ENCODE measurements at regions not wholly inside any gene's neighbourhood (a gene's known extent, or its start where the extent isn't known, plus 50 kb on each side); places are given as distances from the start of the nearest gene placed in this dataset.

DNA sequence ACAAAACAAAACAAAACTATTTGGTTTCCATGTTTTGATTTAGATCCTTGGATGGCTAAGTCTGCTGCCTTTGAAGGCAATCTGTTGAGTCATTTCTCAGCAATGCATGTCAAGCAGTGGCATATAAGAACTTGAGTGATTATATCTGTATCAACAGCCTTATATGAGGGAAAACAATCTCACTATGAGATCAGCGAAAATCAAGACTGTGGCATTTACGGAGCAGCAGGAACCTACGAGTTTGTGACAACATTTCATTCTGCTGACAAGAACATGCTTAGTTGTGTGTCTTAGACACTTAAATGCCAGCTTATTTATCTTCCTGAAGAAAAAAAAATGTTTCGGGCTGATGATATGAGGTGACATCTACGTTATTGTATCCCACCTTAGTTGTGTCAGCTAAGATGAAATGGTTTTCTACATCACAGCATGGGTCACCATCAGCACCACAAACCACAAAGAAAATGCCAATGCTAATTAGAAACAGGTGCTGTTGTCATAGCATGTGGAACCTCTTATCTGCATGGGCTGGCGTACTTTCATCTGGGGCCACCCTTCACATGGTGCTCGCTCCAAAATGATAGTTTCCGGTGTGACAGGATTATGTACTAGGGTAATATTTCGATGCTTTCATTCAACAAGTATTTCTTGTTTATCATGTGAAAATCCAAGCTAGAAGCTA is 1085.5 kb downstream of the SORCS1 start:
- no peaks in the 10 kb centered on the region for H3K4me1 Mint-ChIP-seq
- H3K9me3 Mint-ChIP-seq (ENCODE audit: insufficient read depth): peaks cover 2% of the 10 kb centered on the region
- 76% methylated on average over 3 of the region's 9 CpGs for WGBS (ENCODE audit: insufficient coverage)
- H3K4me3 Mint-ChIP-seq: no peak overlapping the region
- intact Hi-C loops (cut with micrococcal nuclease): no loop called here
- ChIA-PET POLR2A (no interaction called here), CTCF (no interaction called here)
- no peaks in the 10 kb centered on the region for H4K20me1 ChIP-seq (ENCODE audit: control insufficient read depth, insufficient read depth, low read length, poor library complexity, severe bottlenecking)
- H3K4me2 ChIP-seq (replicated peaks; ENCODE audit: low read depth, low read length, poor library complexity, severe bottlenecking): no peak overlapping the region
- ATAC-seq (ENCODE audit: low read depth): no peak
- no peak for TF ChIP-seq CTCF (IDR thresholded peaks at IDR 0.05)
- TF ChIP-seq EZH2 (IDR thresholded peaks at IDR 0.05; ENCODE audit: borderline replicate concordance, insufficient read depth, low read depth, low read length, poor library complexity, severe bottlenecking): no peak
- H3K9ac ChIP-seq (ENCODE audit: low read length): no peak overlapping the region
- no peaks in the 10 kb centered on the region for H3K27me3 ChIP-seq (replicated peaks in 1 of 4; ENCODE audit: control extremely low read depth in 1 of 4, control insufficient read depth in 3 of 4, insufficient read depth in 4 of 4, low read length in 3 of 4)
- no peak overlapping the region for H3K27ac Mint-ChIP-seq
- no peak overlapping the region for H3K4me3 ChIP-seq (ENCODE audit: control extremely low read depth in 1 of 5, extremely low read depth in 1 of 5, insufficient read depth in 1 of 5, low read depth in 2 of 5, low read length in 4 of 5)
- H3K36me3 ChIP-seq (replicated peaks in 1 of 2; ENCODE audit: control extremely low read depth in 1 of 2, control insufficient read depth in 1 of 2, extremely low read depth in 1 of 2, insufficient read depth in 2 of 2, low read length in 1 of 2): no peaks in the 10 kb centered on the region
- no peak overlapping the region for H3K27ac ChIP-seq (ENCODE audit: low read length in 2 of 2)
- no peak for DNase-seq
- no peaks in the 10 kb centered on the region for H3K4me1 ChIP-seq (ENCODE audit: control insufficient read depth in 2 of 2, insufficient read depth in 2 of 2, low read length in 2 of 2)
- no peaks in the 10 kb centered on the region for H3K79me2 ChIP-seq (ENCODE audit: control insufficient read depth, insufficient read depth, low read length)
- no peak overlapping the region for H2AFZ ChIP-seq (ENCODE audit: insufficient read depth, low read depth, low read length, poor library complexity, severe bottlenecking)
- H3K27me3 Mint-ChIP-seq: no peaks in the 10 kb centered on the region
- H3K9me3 ChIP-seq (ENCODE audit: control extremely low read depth in 1 of 3, control insufficient read depth in 2 of 3, insufficient read depth in 1 of 3, low read length in 2 of 3): no peaks in the 10 kb centered on the region

DNA sequence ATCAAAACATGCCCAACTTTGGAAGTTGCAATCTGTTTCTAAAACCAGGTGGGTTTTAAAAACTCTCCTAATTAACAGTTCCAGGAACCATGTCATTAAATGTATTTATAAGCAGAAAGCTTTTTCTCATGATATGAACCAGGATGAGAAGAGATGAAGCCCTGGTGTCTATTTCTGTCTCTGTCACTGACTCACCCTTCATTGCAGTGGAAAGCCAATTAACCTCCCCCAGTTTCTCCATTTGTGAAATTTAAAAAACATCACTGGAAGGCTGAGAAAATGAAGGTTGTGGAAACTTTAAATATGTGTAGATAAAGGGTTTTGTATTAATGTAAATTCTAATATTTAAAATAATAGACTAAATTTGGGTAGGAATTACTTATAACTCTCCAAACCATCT is 1088.0 kb downstream of the SORCS1 start:
- H3K9me3 ChIP-seq (ENCODE audit: control extremely low read depth in 1 of 3, control insufficient read depth in 2 of 3, insufficient read depth in 1 of 3, low read length in 2 of 3): peaks cover 0 to 1% (median 0%) of the 10 kb centered on the region in 3 donors
- no peaks in the 10 kb centered on the region for H4K20me1 ChIP-seq (ENCODE audit: control insufficient read depth, insufficient read depth, low read length, poor library complexity, severe bottlenecking)
- Mint-ChIP-seq H3K4me1 (no peaks in the 10 kb centered on the region), H3K27ac (no peak overlapping the region), H3K4me3 (no peak overlapping the region), H3K27me3 (no peaks in the 10 kb centered on the region), H3K9me3 (ENCODE audit: insufficient read depth) (peaks cover 5% of the 10 kb centered on the region)
- H3K4me3 ChIP-seq (ENCODE audit: control extremely low read depth in 1 of 5, extremely low read depth in 1 of 5, insufficient read depth in 1 of 5, low read depth in 2 of 5, low read length in 4 of 5): no peak overlapping the region
- ChIA-PET POLR2A (no interaction called here), CTCF (no interaction called here)
- H3K27ac ChIP-seq (ENCODE audit: low read length in 2 of 2): no peak overlapping the region
- H3K36me3 ChIP-seq (replicated peaks in 1 of 2; ENCODE audit: control extremely low read depth in 1 of 2, control insufficient read depth in 1 of 2, extremely low read depth in 1 of 2, insufficient read depth in 2 of 2, low read length in 1 of 2): no peaks in the 10 kb centered on the region
- no peaks in the 10 kb centered on the region for H3K79me2 ChIP-seq (ENCODE audit: control insufficient read depth, insufficient read depth, low read length)
- H3K4me2 ChIP-seq (replicated peaks; ENCODE audit: low read depth, low read length, poor library complexity, severe bottlenecking): no peak overlapping the region
- intact Hi-C loops (cut with micrococcal nuclease): no loop called here
- H3K9ac ChIP-seq (ENCODE audit: low read length): no peak overlapping the region
- H2AFZ ChIP-seq (ENCODE audit: insufficient read depth, low read depth, low read length, poor library complexity, severe bottlenecking): no peak overlapping the region
- H3K4me1 ChIP-seq (ENCODE audit: control insufficient read depth in 2 of 2, insufficient read depth in 2 of 2, low read length in 2 of 2): no peaks in the 10 kb centered on the region
- ATAC-seq (ENCODE audit: low read depth) (no peak), DNase-seq (no peak)
- no peaks in the 10 kb centered on the region for H3K27me3 ChIP-seq (replicated peaks in 1 of 4; ENCODE audit: control extremely low read depth in 1 of 4, control insufficient read depth in 3 of 4, insufficient read depth in 4 of 4, low read length in 3 of 4)
- TF ChIP-seq CTCF (IDR thresholded peaks at IDR 0.05) (no peak), EZH2 (IDR thresholded peaks at IDR 0.05; ENCODE audit: borderline replicate concordance, insufficient read depth, low read depth, low read length, poor library complexity, severe bottlenecking) (no peak)

All from B cell (primary cell).